ENCODE measurements at regions not wholly inside any gene's neighbourhood (a gene's known extent, or its start where the extent isn't known, plus 50 kb on each side); places are given as distances from the start of the nearest gene placed in this dataset.

- H3K9me3 ChIP-seq (replicated peaks), result no peaks in the 10 kb centered on the region
- H3K27me3 ChIP-seq (ENCODE audit: low read depth), result no peaks in the 10 kb centered on the region
- DNase-seq, result no peak
- TF ChIP-seq CTCF (IDR thresholded peaks at IDR 0.05; ENCODE audit: borderline replicate concordance), result no peak
- no peaks in the 10 kb centered on the region for H3K36me3 ChIP-seq
- no peak overlapping the region for H3K4me3 ChIP-seq
- intact Hi-C loops (cut with micrococcal nuclease), result no loop called here
- H3K4me1 ChIP-seq, result no peaks in the 10 kb centered on the region
- H3K27ac ChIP-seq (replicated peaks), result no peak overlapping the region
Observed at GRCh38 chr7:15099074-15099473, 196.5 kb upstream of the DGKB start.

GRCh38 chr7:15096853-15097252, 194.3 kb upstream of the DGKB start:
- intact Hi-C loops (cut with micrococcal nuclease), result no loop called here
- Histone ChIP-seq H3K27ac (replicated peaks) (no peak overlapping the region), H3K9me3 (replicated peaks) (no peaks in the 10 kb centered on the region), H3K27me3 (ENCODE audit: low read depth) (no peaks in the 10 kb centered on the region), H3K4me1 (no peaks in the 10 kb centered on the region), H3K4me3 (no peak overlapping the region), H3K36me3 (no peaks in the 10 kb centered on the region)
- DNase-seq, result no peak
- TF ChIP-seq CTCF (IDR thresholded peaks at IDR 0.05; ENCODE audit: borderline replicate concordance), result no peak

- TF ChIP-seq CTCF (IDR thresholded peaks at IDR 0.05; ENCODE audit: borderline replicate concordance), result no peak
- no peak overlapping the region for H3K4me3 ChIP-seq
- no peaks in the 10 kb centered on the region for H3K4me1 ChIP-seq
- no peaks in the 10 kb centered on the region for H3K27me3 ChIP-seq (ENCODE audit: low read depth)
- H3K36me3 ChIP-seq, result no peaks in the 10 kb centered on the region
- intact Hi-C loops (cut with micrococcal nuclease), result no loop called here
- DNase-seq, result no peak
- no peaks in the 10 kb centered on the region for H3K9me3 ChIP-seq (replicated peaks)
- H3K27ac ChIP-seq (replicated peaks), result no peak overlapping the region
Observed at GRCh38 chr7:15094989-15095388, 192.4 kb upstream of the DGKB start.

- TF ChIP-seq CTCF (IDR thresholded peaks at IDR 0.05; ENCODE audit: borderline replicate concordance), result no peak
- no peak for DNase-seq
- intact Hi-C loops (cut with micrococcal nuclease), result no loop called here
Observed at GRCh38 chr7:15087771-15088170, 185.2 kb upstream of the DGKB start.

GRCh38 chr7:15086862-15087261, 184.3 kb upstream of the DGKB start:
- intact Hi-C loops (cut with micrococcal nuclease), result no loop called here
- no peaks in the 10 kb centered on the region for H3K4me1 ChIP-seq

More at GRCh38 chr7:15087771-15088170, 185.2 kb upstream of the DGKB start:
- Histone ChIP-seq H3K4me1 (no peaks in the 10 kb centered on the region), H3K4me3 (no peak overlapping the region), H3K36me3 (no peaks in the 10 kb centered on the region), H3K27me3 (ENCODE audit: low read depth) (no peaks in the 10 kb centered on the region), H3K9me3 (replicated peaks) (no peaks in the 10 kb centered on the region), H3K27ac (replicated peaks) (no peak overlapping the region)

More at GRCh38 chr7:15086862-15087261, 184.3 kb upstream of the DGKB start:
- Histone ChIP-seq H3K27me3 (ENCODE audit: low read depth) (no peaks in the 10 kb centered on the region), H3K9me3 (replicated peaks) (no peaks in the 10 kb centered on the region), H3K4me3 (no peak overlapping the region), H3K27ac (replicated peaks) (no peak overlapping the region), H3K36me3 (no peaks in the 10 kb centered on the region)
- no peak for DNase-seq
- TF ChIP-seq CTCF (IDR thresholded peaks at IDR 0.05; ENCODE audit: borderline replicate concordance), result no peak

Data from left ventricle myocardium inferior (tissue), 1 donor.